ENCODE measurements at regions not wholly inside any gene's neighbourhood (a gene's known extent, or its start where the extent isn't known, plus 50 kb on each side); places are given as distances from the start of the nearest gene placed in this dataset.

- TF ChIP-seq EZH2 (optimal IDR thresholded peaks at IDR 0.05; ENCODE audit: low read depth, low read length) = no peak
- TF ChIP-seq, protein P1, sequence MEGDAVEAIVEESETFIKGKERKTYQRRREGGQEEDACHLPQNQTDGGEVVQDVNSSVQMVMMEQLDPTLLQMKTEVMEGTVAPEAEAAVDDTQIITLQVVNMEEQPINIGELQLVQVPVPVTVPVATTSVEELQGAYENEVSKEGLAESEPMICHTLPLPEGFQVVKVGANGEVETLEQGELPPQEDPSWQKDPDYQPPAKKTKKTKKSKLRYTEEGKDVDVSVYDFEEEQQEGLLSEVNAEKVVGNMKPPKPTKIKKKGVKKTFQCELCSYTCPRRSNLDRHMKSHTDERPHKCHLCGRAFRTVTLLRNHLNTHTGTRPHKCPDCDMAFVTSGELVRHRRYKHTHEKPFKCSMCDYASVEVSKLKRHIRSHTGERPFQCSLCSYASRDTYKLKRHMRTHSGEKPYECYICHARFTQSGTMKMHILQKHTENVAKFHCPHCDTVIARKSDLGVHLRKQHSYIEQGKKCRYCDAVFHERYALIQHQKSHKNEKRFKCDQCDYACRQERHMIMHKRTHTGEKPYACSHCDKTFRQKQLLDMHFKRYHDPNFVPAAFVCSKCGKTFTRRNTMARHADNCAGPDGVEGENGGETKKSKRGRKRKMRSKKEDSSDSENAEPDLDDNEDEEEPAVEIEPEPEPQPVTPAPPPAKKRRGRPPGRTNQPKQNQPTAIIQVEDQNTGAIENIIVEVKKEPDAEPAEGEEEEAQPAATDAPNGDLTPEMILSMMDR (IDR thresholded peaks at IDR 0.05; ENCODE audit: low read length) = no peak
Measured at GRCh38 chrX:128457674-128458073, 405.5 kb upstream of the ACTRT1 start.
